GM21825 (cell line): ENCODE measurements at regions not wholly inside any gene's neighbourhood (a gene's known extent, or its start where the extent isn't known, plus 50 kb on each side); places are given as distances from the start of the nearest gene placed in this dataset.
"Not testable (repeated sequence)": the region's sequence is repeated elsewhere in the genome, so short reads cannot be mapped to it uniquely, and the experiment has no call there.

Experiments used
- ATAC-seq: cut with Tn5 transposase; IDR thresholded peaks from one replicate; pipeline ENCODE4 v1.9.1; 2021; ENCODE audit warnings: mild to moderate bottlenecking, moderate library complexity; ENCODE audit not compliant: unreplicated experiment

GRCh38 chr2:182548031-182548950, 121.5 kb upstream of the PDE1A start:
- ATAC-seq, result no peak

- ATAC-seq, result no peak
Measured at GRCh38 chr2:182550234-182550633, 123.4 kb upstream of the PDE1A start.

- not testable (repeated sequence) for ATAC-seq
Measured at GRCh38 chr2:182552232-182552631, 125.4 kb upstream of the PDE1A start.

- not testable (repeated sequence) for ATAC-seq
Measured at GRCh38 chr2:182552785-182553184, 125.9 kb upstream of the PDE1A start.

- ATAC-seq, result peak; percentile 100
Measured at GRCh38 chr2:182553483-182553882, 126.6 kb upstream of the PDE1A start.

- no peak for ATAC-seq
Measured at GRCh38 chr2:182554950-182555349, 128.1 kb upstream of the PDE1A start.

GRCh38 chr2:182558564-182558963, 131.7 kb upstream of the PDE1A start:
- no peak for ATAC-seq

GRCh38 chr2:182559623-182560022, 132.8 kb upstream of the PDE1A start:
- no peak for ATAC-seq

- ATAC-seq, result no peak
Measured at GRCh38 chr2:182565911-182566567, 139.2 kb upstream of the PDE1A start.

GRCh38 chr2:182573553-182573952, 142.5 kb upstream of the DNAJC10 start:
- ATAC-seq, result no peak

GRCh38 chr2:182577816-182578215, 138.2 kb upstream of the DNAJC10 start:
- ATAC-seq, result no peak

- no peak for ATAC-seq
Measured at GRCh38 chr2:182581196-182581935, 134.7 kb upstream of the DNAJC10 start.

GRCh38 chr2:182584462-182584861, 131.6 kb upstream of the DNAJC10 start:
- no peak for ATAC-seq

GRCh38 chr2:182585001-182585400, 131.1 kb upstream of the DNAJC10 start:
- no peak for ATAC-seq

- no peak for ATAC-seq
Measured at GRCh38 chr2:182585430-182585829, 130.6 kb upstream of the DNAJC10 start.

- ATAC-seq, result no peak
Measured at GRCh38 chr2:182586426-182586825, 129.6 kb upstream of the DNAJC10 start.

GRCh38 chr2:182587831-182588230, 128.2 kb upstream of the DNAJC10 start:
- ATAC-seq, result no peak

GRCh38 chr2:182589121-182589520, 126.9 kb upstream of the DNAJC10 start:
- ATAC-seq, result no peak

GRCh38 chr2:182591774-182592173, 124.3 kb upstream of the DNAJC10 start:
- ATAC-seq, result no peak

- no peak for ATAC-seq
Measured at GRCh38 chr2:182592691-182593393, 123.2 kb upstream of the DNAJC10 start.
